ENCODE measurements at regions not wholly inside any gene's neighbourhood (a gene's known extent, or its start where the extent isn't known, plus 50 kb on each side); places are given as distances from the start of the nearest gene placed in this dataset.
"Not testable (repeated sequence)": the region's sequence is repeated elsewhere in the genome, so short reads cannot be mapped to it uniquely, and the experiment has no call there.

GRCh38 chr1:47689894-47690293 lies 252.1 kb downstream of the FOXD2 start:
- DNase-seq, result no peak

- no peak for DNase-seq
Observed at GRCh38 chr1:47690341-47691250, 252.8 kb downstream of the FOXD2 start.

GRCh38 chr1:47691293-47691692 lies 253.4 kb downstream of the FOXD2 start:
- DNase-seq, result not testable (repeated sequence)

GRCh38 chr1:47692196-47692595 lies 254.4 kb downstream of the FOXD2 start:
- no peak for DNase-seq

- no peak for DNase-seq
Observed at GRCh38 chr1:47693115-47693514, 255.3 kb downstream of the FOXD2 start.

- no peak for DNase-seq
Observed at GRCh38 chr1:47694011-47694890, 256.4 kb downstream of the FOXD2 start.

GRCh38 chr1:47696404-47696736 lies 258.5 kb downstream of the FOXD2 start:
- no peak for DNase-seq

GRCh38 chr1:47696737-47697441 lies 259.0 kb downstream of the FOXD2 start:
- DNase-seq, result no peak

GRCh38 chr1:47697616-47698335 lies 259.9 kb downstream of the FOXD2 start:
- no peak for DNase-seq

- DNase-seq, result no peak
Observed at GRCh38 chr1:47699492-47700235, 261.8 kb downstream of the FOXD2 start.

GRCh38 chr1:47701283-47701682 lies 263.4 kb downstream of the FOXD2 start:
- DNase-seq, result no peak

- no peak for DNase-seq
Observed at GRCh38 chr1:47701741-47702515, 264.1 kb downstream of the FOXD2 start.

- DNase-seq, result peak; percentile 30
Observed at GRCh38 chr1:47703156-47703825, 265.4 kb downstream of the FOXD2 start.

GRCh38 chr1:47703981-47704596 lies 266.2 kb downstream of the FOXD2 start:
- no peak for DNase-seq

GRCh38 chr1:47705517-47706130 lies 267.8 kb downstream of the FOXD2 start:
- DNase-seq, result peak; percentile 62

- no peak for DNase-seq
Observed at GRCh38 chr1:47707503-47707902, 269.7 kb downstream of the FOXD2 start.

- DNase-seq, result no peak
Observed at GRCh38 chr1:47708019-47708535, 270.2 kb downstream of the FOXD2 start.

- no peak for DNase-seq
Observed at GRCh38 chr1:47708658-47709018, 270.8 kb downstream of the FOXD2 start.
